T follicular helper cell (primary cell): ENCODE measurements at regions not wholly inside any gene's neighbourhood (a gene's known extent, or its start where the extent isn't known, plus 50 kb on each side); places are given as distances from the start of the nearest gene placed in this dataset.
"Not testable (repeated sequence)": the region's sequence is repeated elsewhere in the genome, so short reads cannot be mapped to it uniquely, and the experiment has no call there.

Source experiments
- DNase-seq: peaks from one replicate; pipeline ENCODE4 v3.0.0-alpha.2; 2020; ENCODE audit warnings: low read depth

GRCh38 chr21:35748678-35749314, 311.5 kb downstream of the SETD4 start:
- no peak for DNase-seq

- DNase-seq, result no peak
Measured at GRCh38 chr21:35743571-35743970, 316.8 kb downstream of the SETD4 start.

- DNase-seq, result no peak
Measured at GRCh38 chr21:35738347-35738961, 321.9 kb downstream of the SETD4 start.

DNA sequence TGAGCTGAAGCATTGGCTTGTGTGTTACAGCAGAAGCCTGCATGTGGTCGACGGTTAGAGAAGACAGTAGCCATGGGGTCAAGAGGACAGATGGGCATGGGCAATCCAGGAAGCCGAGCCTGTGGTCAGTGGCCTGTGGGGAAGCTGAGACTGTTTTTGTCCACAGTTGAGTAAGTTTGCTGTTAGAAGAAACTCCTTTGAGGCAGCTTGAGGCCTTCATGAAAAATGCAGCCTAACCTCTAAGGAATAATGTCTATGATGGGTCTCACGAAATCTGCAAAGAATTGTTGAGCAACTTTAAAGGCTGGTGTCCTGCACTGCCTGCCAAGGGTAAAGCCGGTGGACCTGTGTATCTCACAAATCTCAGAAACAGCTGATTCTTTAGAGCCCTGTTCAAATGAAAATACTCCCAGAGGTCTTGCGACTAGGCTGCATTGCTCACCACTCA, 322.4 kb downstream of the SETD4 start:
- DNase-seq, result no peak

- DNase-seq, result no peak
Measured at GRCh38 chr21:35737449-35737848, 322.9 kb downstream of the SETD4 start.

DNA sequence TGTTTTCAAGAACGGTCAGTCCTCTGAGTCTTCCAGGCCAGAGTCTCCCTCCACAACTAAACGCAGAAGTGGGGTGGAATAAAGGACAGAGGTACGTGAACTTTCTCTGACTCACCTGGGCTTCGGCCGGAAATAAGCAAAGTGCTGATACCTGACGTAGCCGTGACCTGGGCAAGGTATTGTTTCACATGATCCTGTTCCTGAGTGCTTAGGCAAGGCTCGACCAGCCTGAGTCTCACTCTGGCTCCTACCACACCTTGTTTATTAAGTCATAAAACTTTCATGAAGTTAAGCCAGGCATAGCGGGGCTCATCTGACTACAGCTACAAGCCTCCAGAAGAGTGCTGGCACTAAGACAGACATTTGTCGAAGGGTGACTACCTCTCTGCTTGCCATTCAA, 327.5 kb downstream of the SETD4 start:
- DNase-seq, result no peak

DNA sequence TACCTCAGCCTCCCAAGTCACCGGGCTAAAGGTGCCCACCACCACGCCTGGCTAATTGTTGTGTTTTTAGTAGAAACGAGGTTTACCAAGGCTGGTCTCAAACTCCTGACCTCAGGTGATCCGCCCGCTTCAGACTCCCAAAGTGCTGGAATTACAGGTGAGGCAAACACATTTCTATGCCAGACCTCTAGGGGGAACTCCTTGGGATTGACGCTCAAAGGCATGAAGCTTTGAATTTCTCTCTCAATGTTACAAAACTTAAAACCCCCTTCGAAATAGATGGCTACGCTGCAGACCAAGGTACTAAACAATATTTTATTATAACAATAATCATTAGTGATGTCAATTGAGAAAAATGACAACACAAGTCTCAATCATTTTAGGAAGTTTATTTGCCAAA, 330.0 kb downstream of the SETD4 start:
- DNase-seq, result no peak

DNA sequence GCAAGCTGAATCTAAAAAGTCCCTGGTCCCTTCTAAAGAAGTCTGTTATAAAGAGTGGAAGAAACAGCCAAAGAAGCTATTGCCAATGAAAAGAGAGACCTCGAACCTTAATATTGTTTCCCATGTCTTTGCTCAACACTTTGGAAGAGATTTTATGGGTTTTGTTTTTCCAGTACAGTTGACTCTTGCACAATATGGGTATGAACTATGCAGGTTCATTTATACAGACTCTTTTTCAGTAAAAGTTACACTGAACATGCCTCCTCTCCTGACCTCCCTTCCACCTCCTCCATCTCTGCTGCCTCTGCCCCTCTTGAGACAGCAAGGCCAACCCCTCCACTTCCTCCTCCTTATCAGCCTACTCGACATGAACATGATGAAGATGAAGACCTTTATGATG, 332.5 kb downstream of the SETD4 start:
- no peak for DNase-seq

GRCh38 chr21:35724156-35724555, 336.2 kb downstream of the SETD4 start:
- DNase-seq, result no peak

DNA sequence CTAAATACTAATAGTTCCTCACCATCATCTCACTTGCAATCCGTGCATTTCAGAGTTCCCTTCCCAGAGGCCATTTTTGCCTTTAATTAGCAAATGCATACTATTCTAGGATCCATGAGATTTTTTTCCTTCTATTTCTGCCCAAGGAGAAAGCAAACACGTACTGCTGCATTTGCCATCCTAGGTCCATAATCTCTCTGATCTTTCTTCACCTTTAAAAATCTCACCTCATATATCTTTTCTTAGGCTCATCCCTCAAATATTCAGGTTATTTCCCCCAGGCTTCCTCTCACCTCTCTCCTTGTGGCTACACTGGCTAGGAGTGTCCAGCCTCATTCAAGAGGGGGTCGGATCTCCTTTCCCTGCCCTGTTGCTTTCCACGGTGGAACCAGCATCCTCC, 338.6 kb downstream of the SETD4 start:
- no peak for DNase-seq

DNA sequence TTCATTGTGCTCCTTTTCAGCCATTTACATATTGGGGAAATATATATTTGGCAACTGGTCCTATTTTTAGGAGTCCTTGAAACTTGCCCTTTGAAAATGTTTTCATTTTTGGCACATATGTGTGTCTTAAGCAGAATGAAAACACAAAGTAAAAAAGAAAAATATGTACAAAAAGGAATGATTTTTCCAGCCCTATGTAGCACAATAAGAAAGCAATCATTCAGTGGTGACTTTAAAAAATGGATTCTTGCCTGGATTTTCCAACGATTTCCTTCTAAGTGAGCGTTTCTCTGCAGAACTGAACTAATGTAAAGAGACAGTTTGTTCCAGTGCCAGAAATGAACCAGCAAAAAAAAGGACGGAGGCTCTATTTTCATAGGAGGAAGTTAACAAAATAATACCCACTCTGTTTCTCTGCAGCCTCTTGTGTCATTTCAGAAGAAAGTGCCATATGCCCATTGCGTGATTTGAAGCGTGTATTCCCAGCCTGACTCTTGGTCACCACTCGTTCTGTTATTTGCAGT, 340.1 kb downstream of the SETD4 start:
- DNase-seq, result no peak

DNA sequence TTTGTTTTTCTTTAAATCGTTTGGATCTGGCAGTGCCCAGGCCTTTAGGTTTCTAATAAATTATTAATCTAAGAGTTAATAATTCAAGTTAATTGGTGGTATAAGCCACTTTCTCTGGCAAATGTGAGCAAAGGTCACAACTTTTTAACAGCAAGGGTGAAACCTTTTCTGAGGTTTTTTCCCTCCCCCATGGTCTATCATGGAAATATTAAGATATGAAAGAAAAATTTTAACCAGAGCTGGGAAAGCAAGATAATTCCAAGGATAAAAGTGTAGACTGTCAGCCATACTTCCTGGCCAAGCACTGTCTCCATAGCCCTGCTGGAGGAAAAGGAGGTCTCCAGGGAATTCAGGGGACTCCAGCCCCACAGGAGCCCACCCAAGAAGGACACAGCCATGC, 341.2 kb downstream of the SETD4 start:
- no peak for DNase-seq

DNA sequence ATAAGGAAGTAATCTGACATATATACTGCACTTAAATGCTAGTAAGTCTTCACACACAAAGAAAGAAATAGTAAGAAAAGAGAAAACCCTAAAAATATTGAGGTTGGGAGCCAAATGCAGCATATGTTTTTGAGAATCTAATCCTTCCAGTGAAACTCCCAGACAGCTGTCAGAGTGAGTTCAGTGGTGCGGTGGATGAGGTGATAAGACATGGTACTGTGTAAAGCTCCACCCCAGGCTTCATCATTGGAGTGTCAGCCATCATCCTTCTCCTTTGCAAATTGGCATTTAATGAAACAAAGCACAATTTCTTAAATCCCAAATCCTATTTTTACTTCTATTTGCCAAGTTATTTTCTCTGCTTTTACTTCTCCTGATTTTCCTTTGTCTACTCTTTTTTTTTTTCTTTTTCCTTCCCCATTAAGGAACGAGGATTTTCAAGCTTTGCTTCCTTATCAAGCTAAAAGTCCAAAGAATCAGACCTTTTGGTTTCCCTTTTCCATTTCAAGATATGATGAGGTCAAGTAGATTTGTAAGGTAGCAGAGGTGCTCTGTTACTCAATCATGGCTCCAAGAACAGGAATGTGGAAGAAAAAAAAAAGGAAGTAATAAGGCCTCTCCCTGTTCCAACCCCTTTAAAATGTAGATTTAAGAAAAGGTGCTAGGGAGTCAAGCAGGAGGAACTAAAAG, 343.3 kb downstream of the SETD4 start:
- no peak for DNase-seq

- no peak for DNase-seq
Measured at GRCh38 chr21:35713914-35714313, 346.4 kb downstream of the SETD4 start.

DNA sequence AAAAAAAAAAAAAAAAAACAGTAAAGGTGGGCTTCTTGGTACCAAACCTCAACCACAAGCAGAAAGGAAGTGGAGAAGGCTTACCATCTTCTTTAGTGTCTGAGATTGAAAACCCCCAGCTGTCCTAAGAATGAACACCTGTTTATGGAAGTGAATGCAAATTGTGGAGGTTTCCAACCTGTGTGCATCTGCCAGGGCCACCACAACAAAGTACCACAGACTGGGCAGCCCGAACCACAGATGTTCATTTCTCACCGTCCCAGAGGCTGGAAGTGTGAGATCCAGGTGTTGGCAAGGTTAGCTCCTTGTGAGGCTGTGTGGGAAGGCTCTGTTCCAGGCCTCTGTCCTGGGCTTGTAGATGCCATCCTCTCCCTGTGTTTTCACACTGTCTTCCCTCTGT, 348.7 kb downstream of the SETD4 start:
- DNase-seq, result no peak

GRCh38 chr21:35711213-35711612, 349.1 kb downstream of the SETD4 start:
- DNase-seq, result no peak

GRCh38 chr21:35709990-35710389, 350.3 kb downstream of the SETD4 start:
- not testable (repeated sequence) for DNase-seq

DNA sequence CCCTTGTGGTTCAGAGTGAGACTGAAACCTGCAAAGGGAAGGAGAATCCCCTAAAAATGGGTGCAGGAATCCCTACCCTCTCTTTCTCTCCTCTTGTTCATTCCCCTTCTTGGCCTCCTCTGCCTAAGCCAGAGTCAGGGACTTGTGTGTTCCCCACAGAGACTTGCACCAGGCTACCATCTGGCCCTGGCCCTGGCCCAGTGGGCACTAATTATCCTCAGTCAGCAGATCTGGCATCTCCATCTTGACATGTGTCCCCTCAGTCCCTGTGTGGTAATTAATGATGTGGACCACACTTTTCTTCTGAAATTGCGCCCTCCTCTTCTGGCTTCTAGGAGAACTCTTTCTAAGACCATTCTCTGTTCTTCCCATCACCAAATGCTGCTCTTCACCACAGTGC, 354.4 kb downstream of the SETD4 start:
- no peak for DNase-seq

DNA sequence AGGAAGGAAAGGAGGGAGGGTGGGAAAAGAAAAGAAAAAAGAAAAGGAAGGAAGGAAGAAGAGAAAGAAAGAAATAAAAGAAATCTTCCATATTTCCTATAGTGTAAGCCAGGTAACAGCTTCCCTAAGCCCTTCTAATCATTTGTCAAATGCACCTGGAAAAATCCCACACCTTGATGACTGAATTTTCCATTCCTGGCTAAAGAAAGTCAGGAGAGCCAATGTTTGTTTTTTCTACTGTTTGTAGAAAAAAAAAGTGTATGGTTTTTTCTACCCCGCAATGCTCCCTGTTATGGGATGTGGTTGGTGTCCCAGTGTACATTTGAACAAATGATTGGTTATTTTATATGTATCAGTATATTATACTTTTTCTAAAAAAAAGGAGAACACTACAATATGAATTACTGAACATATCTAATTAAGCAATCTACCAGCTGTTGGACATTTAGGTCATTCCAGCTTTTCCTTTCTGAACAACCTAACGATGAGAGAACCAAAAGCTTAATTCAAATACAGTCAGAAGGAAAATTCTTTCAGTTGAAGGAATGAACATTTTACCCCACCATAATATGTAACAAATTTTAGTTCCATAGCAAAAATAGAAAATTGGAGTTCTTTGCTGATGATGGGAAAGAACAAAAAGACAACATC, 355.0 kb downstream of the SETD4 start:
- no peak for DNase-seq

GRCh38 chr21:35703704-35704103, 356.6 kb downstream of the SETD4 start:
- no peak for DNase-seq

DNA sequence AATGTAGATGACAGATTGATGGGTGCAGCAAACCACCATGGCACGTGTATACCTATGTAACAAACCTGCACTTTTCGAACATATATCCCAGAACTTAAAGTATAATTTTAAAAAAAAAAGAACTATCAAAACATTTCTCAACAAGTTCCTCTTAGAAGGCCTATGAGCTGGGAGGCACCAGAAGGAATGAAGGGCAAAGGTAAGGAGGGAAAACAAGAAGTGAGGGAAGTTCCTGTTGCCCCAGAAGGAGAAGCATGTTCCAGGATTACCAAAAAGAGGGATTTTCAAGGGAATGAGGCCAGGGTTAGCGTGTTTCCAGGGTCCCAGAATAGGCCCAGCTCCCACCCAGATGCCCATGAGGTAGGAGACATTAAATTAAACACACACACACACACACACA, 361.0 kb downstream of the SETD4 start:
- DNase-seq, result no peak

DNA sequence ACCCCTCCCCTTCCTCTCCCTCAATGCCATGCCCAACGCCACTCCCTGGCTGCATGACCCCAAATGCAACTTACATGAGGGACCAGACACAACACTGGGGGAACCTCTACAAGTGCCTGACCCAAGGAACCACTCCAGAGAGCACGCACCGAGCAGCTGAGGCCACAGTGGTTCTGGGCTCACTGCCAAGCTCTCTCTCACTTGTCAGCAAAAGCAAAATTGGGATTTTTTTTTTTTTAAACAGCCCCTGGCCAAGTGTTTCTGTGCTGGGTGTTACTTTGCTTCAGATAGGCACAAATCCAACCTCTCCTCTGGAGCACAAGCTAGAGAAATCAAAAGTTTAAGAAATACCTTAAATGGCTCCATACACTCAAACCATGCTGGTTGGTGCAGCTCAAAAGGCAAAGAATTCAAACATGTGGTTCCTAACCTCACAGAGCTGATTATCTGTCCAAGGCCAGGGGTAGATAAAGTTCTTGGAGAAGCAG, 363.0 kb downstream of the SETD4 start:
- no peak for DNase-seq

DNA sequence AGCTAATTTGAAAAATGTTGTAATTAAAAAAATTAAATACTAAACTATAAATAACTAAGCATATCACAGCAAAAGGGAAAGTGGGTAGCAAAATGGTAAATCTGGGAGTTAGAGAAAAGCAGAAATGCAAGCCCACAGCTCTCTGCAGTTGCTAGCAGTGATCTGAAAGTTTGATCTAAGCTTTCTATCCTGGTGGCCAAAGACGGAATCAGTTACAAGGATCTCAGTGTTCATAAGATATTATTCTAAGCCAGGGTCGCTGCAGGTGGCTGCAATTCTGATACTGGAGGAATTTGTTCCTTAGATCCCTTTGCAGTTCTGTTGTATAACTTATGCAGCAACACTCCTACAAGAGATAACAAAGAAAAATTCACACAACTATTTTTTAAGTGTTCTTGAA, 363.7 kb downstream of the SETD4 start:
- no peak for DNase-seq
